ENCODE measurements at regions not wholly inside any gene's neighbourhood (a gene's known extent, or its start where the extent isn't known, plus 50 kb on each side); places are given as distances from the start of the nearest gene placed in this dataset.

GRCh38 chr7:48734695-48735406 lies 189.5 kb upstream of the CDC14C start:
- TF ChIP-seq CTCF (IDR thresholded peaks at IDR 0.05) (no peak), RAD21 (IDR thresholded peaks at IDR 0.05; ENCODE audit: low read length) (no peak), MAX (IDR thresholded peaks at IDR 0.05; ENCODE audit: low read depth) (no peak), SMC3 (IDR thresholded peaks at IDR 0.05; ENCODE audit: low read depth, low read length) (no peak), NFIC (IDR thresholded peaks at IDR 0.05; ENCODE audit: borderline replicate concordance) (no peak), TAF1 (IDR thresholded peaks at IDR 0.05; ENCODE audit: borderline replicate concordance, low read depth, low read length) (no peak), PBX3 (IDR thresholded peaks at IDR 0.05) (no peak), RFX5 (IDR thresholded peaks at IDR 0.05; ENCODE audit: low read length) (no peak), USF1 (IDR thresholded peaks at IDR 0.05; ENCODE audit: borderline replicate concordance, low read depth) (no peak)

Measured in SK-N-SH (cell line).